Mucosa of rectum (tissue), 2 donors: ENCODE measurements at regions not wholly inside any gene's neighbourhood (a gene's known extent, or its start where the extent isn't known, plus 50 kb on each side); places are given as distances from the start of the nearest gene placed in this dataset.

Experiments
- H3K27ac ChIP-seq, 2 donors: one replicate each; pipeline ENCODE4 v1.7.0; 2013; ENCODE audit warnings: inconsistent platforms in 2 of 2, low read depth in 2 of 2, low read length in 2 of 2
- H3K27me3 ChIP-seq, 2 donors: one replicate each; pipeline ENCODE4 v1.7.0; 2013; ENCODE audit warnings: low read length in 2 of 2; ENCODE audit not compliant: control insufficient read depth in 2 of 2, insufficient read depth in 2 of 2
- H3K36me3 ChIP-seq, 2 donors: one replicate each; pipeline ENCODE4 v1.7.0; 2013; ENCODE audit warnings: low read length in 2 of 2; ENCODE audit not compliant: control insufficient read depth in 2 of 2, insufficient read depth in 2 of 2
- H3K4me1 ChIP-seq, 2 donors: one replicate each; pipeline ENCODE4 v1.7.0; 2013; ENCODE audit warnings: low read length in 2 of 2, mild to moderate bottlenecking in 1 of 2; ENCODE audit not compliant: control insufficient read depth in 2 of 2, insufficient read depth in 2 of 2
- H3K4me3 ChIP-seq, 2 donors: one replicate each; pipeline ENCODE4 v1.7.0; 2013; ENCODE audit warnings: low read length in 2 of 2
- H3K9ac ChIP-seq, 2 donors: one replicate each; pipeline ENCODE4 v1.7.0; 2013; ENCODE audit warnings: low read length in 2 of 2, low read depth in 1 of 2, mild to moderate bottlenecking in 1 of 2
- H3K9me3 ChIP-seq, 2 donors: one replicate each; pipeline ENCODE4 v1.7.0; 2013; ENCODE audit warnings: low read length in 2 of 2; ENCODE audit not compliant: control insufficient read depth in 2 of 2
- donor health status: healthy.
- donor health status: Normal muscosa, but diverticular disease.

GRCh38 chr21:15352009-15352408, 287.2 kb upstream of the NRIP1 start:
- Histone ChIP-seq H3K9me3 (no peaks in the 10 kb centered on the region), H3K27me3 (no peaks in the 10 kb centered on the region), H3K27ac (no peak overlapping the region), H3K4me1 (no peaks in the 10 kb centered on the region), H3K9ac (no peak overlapping the region), H3K4me3 (no peak overlapping the region), H3K36me3 (no peaks in the 10 kb centered on the region)

GRCh38 chr21:15353546-15353945, 288.7 kb upstream of the NRIP1 start:
- H3K36me3 ChIP-seq, result no peaks in the 10 kb centered on the region
- no peak overlapping the region for H3K4me3 ChIP-seq
- H3K27ac ChIP-seq, result no peak overlapping the region
- H3K4me1 ChIP-seq, result no peaks in the 10 kb centered on the region
- H3K27me3 ChIP-seq, result no peaks in the 10 kb centered on the region
- H3K9me3 ChIP-seq, result no peaks in the 10 kb centered on the region
- no peak overlapping the region for H3K9ac ChIP-seq

- H3K27me3 ChIP-seq, result no peaks in the 10 kb centered on the region
- H3K9me3 ChIP-seq, result no peaks in the 10 kb centered on the region
- H3K4me3 ChIP-seq, result no peak overlapping the region
- no peaks in the 10 kb centered on the region for H3K36me3 ChIP-seq
- H3K9ac ChIP-seq, result no peak overlapping the region
- H3K27ac ChIP-seq, result no peak overlapping the region
- no peaks in the 10 kb centered on the region for H3K4me1 ChIP-seq
These were observed 289.7 kb upstream of the NRIP1 start for GRCh38 chr21:15354516-15354915.

DNA sequence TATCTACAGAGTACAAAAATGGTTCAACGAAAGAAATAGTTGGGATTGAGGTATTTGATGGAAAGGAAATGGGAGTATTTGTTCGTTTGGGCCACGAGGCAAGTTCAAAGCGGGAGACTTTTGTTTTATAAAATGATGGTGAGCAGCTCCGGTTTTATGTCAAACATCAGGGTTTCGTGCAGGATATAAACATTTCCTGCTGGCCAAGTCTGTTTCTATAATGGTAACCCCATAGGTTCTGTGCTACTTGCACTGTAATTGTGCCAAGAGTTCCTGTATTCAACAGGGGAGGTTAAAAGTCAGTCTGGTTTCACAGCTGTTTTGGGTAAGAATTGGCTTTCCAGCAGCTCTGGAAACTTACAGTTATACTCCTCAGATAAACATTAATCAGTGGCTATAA, 290.3 kb upstream of the NRIP1 start:
- no peak overlapping the region for H3K4me3 ChIP-seq
- H3K27ac ChIP-seq, result no peak overlapping the region
- no peaks in the 10 kb centered on the region for H3K9me3 ChIP-seq
- no peaks in the 10 kb centered on the region for H3K36me3 ChIP-seq
- H3K27me3 ChIP-seq, result no peaks in the 10 kb centered on the region
- no peak overlapping the region for H3K9ac ChIP-seq
- H3K4me1 ChIP-seq, result no peaks in the 10 kb centered on the region

- no peak overlapping the region for H3K27ac ChIP-seq
- no peak overlapping the region for H3K4me3 ChIP-seq
- no peaks in the 10 kb centered on the region for H3K9me3 ChIP-seq
- H3K9ac ChIP-seq, result no peak overlapping the region
- H3K36me3 ChIP-seq, result no peaks in the 10 kb centered on the region
- H3K27me3 ChIP-seq, result no peaks in the 10 kb centered on the region
- no peaks in the 10 kb centered on the region for H3K4me1 ChIP-seq
These were observed 294.5 kb upstream of the NRIP1 start for GRCh38 chr21:15359251-15359650.

DNA sequence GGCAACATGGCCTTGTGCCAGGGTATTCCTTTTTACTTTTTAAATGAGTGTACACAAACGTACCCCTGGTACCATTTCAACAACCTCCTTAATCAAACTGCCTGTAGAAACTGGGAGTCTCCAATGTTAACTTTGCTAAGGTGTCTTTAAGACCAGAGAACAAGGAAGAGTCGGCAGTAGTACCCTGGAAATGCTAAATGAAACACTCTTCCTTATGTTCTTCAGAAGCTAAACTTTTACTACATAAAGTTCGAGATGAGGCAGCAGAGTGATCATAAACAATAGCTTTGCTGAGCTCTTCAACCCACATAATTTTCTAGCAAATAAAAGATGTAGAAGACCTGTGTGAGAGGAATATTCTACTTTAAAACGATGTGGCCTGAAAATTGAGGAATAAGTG, 297.7 kb upstream of the NRIP1 start:
- no peak overlapping the region for H3K4me3 ChIP-seq
- H3K4me1 ChIP-seq, result no peaks in the 10 kb centered on the region
- H3K36me3 ChIP-seq, result no peaks in the 10 kb centered on the region

DNA sequence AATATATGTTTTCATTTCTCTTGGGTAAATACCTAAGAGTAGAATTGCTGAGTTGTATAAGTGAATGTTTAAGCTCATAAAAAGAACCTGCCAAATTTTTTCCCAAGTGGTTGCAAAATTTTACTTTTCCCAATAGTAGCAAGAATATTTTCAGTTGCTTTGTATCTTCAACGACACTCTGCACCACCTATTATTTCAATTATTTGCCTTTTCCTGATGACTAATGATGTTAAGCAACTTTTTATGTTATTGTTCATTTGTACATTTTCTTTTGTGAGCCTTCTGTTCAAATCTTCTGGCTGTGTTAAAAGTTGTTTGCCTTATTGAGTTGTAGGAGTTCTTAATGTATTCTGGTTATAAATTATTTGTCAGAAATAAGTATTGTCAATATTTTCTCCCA, 299.1 kb upstream of the NRIP1 start:
- H3K27me3 ChIP-seq, result no peaks in the 10 kb centered on the region
- peaks cover 2 to 6% of the 10 kb centered on the region in 2 donors for H3K9me3 ChIP-seq
- H3K9ac ChIP-seq, result no peak overlapping the region
- H3K27ac ChIP-seq, result no peak overlapping the region
- H3K36me3 ChIP-seq, result no peaks in the 10 kb centered on the region
- H3K4me3 ChIP-seq, result no peak overlapping the region
- H3K4me1 ChIP-seq, result no peaks in the 10 kb centered on the region

More for the DNA sequence above, 297.7 kb upstream of the NRIP1 start:
- Histone ChIP-seq H3K9ac (no peak overlapping the region), H3K27me3 (no peaks in the 10 kb centered on the region), H3K27ac (no peak overlapping the region), H3K9me3 (peaks cover 2 to 6% of the 10 kb centered on the region in 2 donors)

- H3K27me3 ChIP-seq, result no peaks in the 10 kb centered on the region
- no peak overlapping the region for H3K9ac ChIP-seq
- H3K4me3 ChIP-seq, result no peak overlapping the region
- H3K27ac ChIP-seq, result no peak overlapping the region
- no peaks in the 10 kb centered on the region for H3K4me1 ChIP-seq
- peaks cover 2 to 6% of the 10 kb centered on the region in 2 donors for H3K9me3 ChIP-seq
- no peaks in the 10 kb centered on the region for H3K36me3 ChIP-seq
These were observed 301.1 kb upstream of the NRIP1 start for GRCh38 chr21:15365751-15366392.

DNA sequence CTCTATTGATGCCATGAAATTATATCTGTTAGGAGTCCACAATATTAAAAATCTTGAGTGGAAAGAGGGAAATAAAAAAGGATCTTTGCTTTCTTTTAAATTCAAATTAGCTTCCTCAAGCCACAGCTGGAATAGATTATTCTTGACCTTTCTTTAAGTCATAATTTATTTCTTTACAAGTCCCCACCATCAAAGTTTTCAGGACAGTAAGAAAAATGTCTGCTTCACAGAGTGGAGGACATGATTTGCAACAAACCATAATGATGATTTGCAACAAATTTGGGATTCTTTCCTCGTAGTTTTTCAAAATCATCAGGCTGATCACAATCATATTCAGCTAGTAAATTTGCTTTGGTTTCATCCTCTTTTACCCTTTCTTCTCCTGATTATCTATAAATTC, 301.8 kb upstream of the NRIP1 start:
- H3K9ac ChIP-seq, result no peak overlapping the region
- H3K27ac ChIP-seq, result no peak overlapping the region
- H3K4me1 ChIP-seq, result no peaks in the 10 kb centered on the region
- H3K27me3 ChIP-seq, result no peaks in the 10 kb centered on the region
- H3K36me3 ChIP-seq, result no peaks in the 10 kb centered on the region
- H3K9me3 ChIP-seq, result peaks cover 2 to 6% of the 10 kb centered on the region in 2 donors
- no peak overlapping the region for H3K4me3 ChIP-seq

- Histone ChIP-seq H3K4me1 (no peaks in the 10 kb centered on the region), H3K9me3 (peaks cover 2 to 6% of the 10 kb centered on the region in 2 donors), H3K27me3 (no peaks in the 10 kb centered on the region), H3K27ac (no peak overlapping the region), H3K36me3 (no peaks in the 10 kb centered on the region), H3K9ac (no peak overlapping the region), H3K4me3 (no peak overlapping the region)
These were observed 302.3 kb upstream of the NRIP1 start for GRCh38 chr21:15367061-15367626.
